ENCODE measurements at regions not wholly inside any gene's neighbourhood (a gene's known extent, or its start where the extent isn't known, plus 50 kb on each side); places are given as distances from the start of the nearest gene placed in this dataset.
A peak's percentile ranks its signal among the peaks of the same experiment; 100 is the strongest.
"Not testable (repeated sequence)": the region's sequence is repeated elsewhere in the genome, so short reads cannot be mapped to it uniquely, and the experiment has no call there.

GRCh38 chr5:116945613-116946382 is 371.2 kb upstream of the SEMA6A start:
- H3K4me3 Mint-ChIP-seq; H3K9me2 ChIP-seq (ENCODE audit: insufficient read depth); ATAC-seq; H4K20me1 ChIP-seq (replicated peaks; ENCODE audit: insufficient read depth); H3K4me3 ChIP-seq; H3K4me2 ChIP-seq; H3K36me3 ChIP-seq (ENCODE audit: insufficient read depth); H3K27me3 Mint-ChIP-seq (ENCODE audit: insufficient read depth, low read depth, poor library complexity); H2AFZ ChIP-seq; H3K79me2 ChIP-seq (replicated peaks; ENCODE audit: insufficient read depth); H3K27me3 ChIP-seq (ENCODE audit: insufficient read depth): not testable (repeated sequence)
- peak; percentile 43 for DNase-seq (ENCODE audit: low spot score)
- Mint-ChIP-seq H3K27ac (peak overlapping the region; percentile 54), H3K4me1 (peaks cover 31% of the 10 kb centered on the region), H3K9me3 (peaks cover 15% of the 10 kb centered on the region; the same call in 2 of the 3 replicates), H3K36me3 (ENCODE audit: low read depth) (peaks cover 16% of the 10 kb centered on the region)
- peak; percentile 87 for TF ChIP-seq NANOG (IDR thresholded peaks at IDR 0.05; ENCODE audit: borderline replicate concordance)
- Histone ChIP-seq H3K27ac (ENCODE audit: low read depth) (peak overlapping the region; percentile 88), H3F3A (replicated peaks; ENCODE audit: low read depth) (0 out of 2 replicates have a peak, but pooled peaks cover 12% of the 10 kb centered on the region), H3K4me1 (ENCODE audit: insufficient read depth) (peaks cover 21% of the 10 kb centered on the region; the same call in 1 of the 2 replicates)

DNA sequence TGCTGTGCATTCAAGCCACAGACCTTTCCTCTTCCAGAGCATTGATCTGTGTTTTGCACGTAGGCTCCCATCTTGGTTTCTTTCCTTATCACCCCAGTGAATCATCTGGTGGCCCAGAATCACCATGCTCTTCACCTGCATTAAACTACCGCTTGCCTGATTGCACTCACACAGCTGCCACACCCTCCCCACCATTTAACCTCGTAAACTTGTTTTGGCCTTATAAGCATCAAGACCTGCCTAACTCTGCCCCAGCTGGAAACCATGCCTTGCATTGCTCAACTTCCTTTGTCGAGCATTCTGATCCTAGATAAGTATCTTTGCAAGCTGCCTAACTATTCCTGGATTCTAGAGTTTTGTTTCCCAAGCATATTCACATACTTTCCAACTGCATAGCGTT is 369.6 kb upstream of the SEMA6A start:
- no peaks in the 10 kb centered on the region for H3K9me2 ChIP-seq (ENCODE audit: insufficient read depth)
- Mint-ChIP-seq H3K36me3 (ENCODE audit: low read depth) (peaks cover 16% of the 10 kb centered on the region), H3K4me1 (peaks cover 39% of the 10 kb centered on the region), H3K27me3 (ENCODE audit: insufficient read depth, low read depth, poor library complexity) (peaks cover 3% of the 10 kb centered on the region), H3K27ac (0 out of 2 replicates have a peak overlapping the region, but pooled peaks have one; percentile 3), H3K4me3 (no peak overlapping the region), H3K9me3 (peaks cover 15% of the 10 kb centered on the region; the same call in 2 of the 3 replicates)
- H3K4me3 ChIP-seq, result no peak overlapping the region
- 0 out of 2 replicates have a peak, but pooled peaks cover 12% of the 10 kb centered on the region for H3F3A ChIP-seq (replicated peaks; ENCODE audit: low read depth)
- H3K27me3 ChIP-seq (ENCODE audit: insufficient read depth), result no peaks in the 10 kb centered on the region
- no peak overlapping the region for H3K4me2 ChIP-seq
- H4K20me1 ChIP-seq (replicated peaks; ENCODE audit: insufficient read depth), result no peaks in the 10 kb centered on the region
- peaks cover 35% of the 10 kb centered on the region for H3K4me1 ChIP-seq (ENCODE audit: insufficient read depth)
- no peaks in the 10 kb centered on the region for H3K79me2 ChIP-seq (replicated peaks; ENCODE audit: insufficient read depth)
- no peak for TF ChIP-seq STAT1 (IDR thresholded peaks at IDR 0.05; ENCODE audit: unreplicated experiment)
- no peaks in the 10 kb centered on the region for H3K36me3 ChIP-seq (ENCODE audit: insufficient read depth)
- H3K27ac ChIP-seq (ENCODE audit: low read depth), result peak overlapping the region; percentile 88
- no peak for ATAC-seq
- DNase-seq (ENCODE audit: low spot score), result peak; percentile 62
- H2AFZ ChIP-seq, result no peak overlapping the region

DNA sequence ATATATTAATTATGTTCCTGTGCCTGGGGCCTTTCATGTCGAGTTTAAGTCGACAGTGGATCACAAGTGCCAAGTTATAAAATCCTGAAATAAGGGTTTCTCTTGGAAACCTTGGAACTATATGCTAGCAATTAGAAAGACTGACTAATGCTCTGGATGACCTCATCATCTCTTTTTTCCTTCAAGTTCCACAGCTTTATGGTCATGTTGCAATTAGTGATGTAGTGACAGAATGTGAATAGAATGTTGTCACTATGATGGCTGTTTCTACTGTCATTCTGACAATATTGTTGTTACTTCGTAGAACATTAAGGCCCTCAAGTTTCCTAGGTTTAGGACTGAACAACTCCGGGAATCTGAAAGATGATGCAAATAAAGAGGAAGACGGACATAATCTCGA is 368.0 kb upstream of the SEMA6A start:
- Mint-ChIP-seq H3K27me3 (ENCODE audit: insufficient read depth, low read depth, poor library complexity) (no peaks in the 10 kb centered on the region), H3K36me3 (ENCODE audit: low read depth) (peaks cover 13% of the 10 kb centered on the region), H3K4me3 (no peak overlapping the region), H3K27ac (no peak overlapping the region), H3K9me3 (peaks cover 13% of the 10 kb centered on the region; the same call in 2 of the 3 replicates), H3K4me1 (peaks cover 48% of the 10 kb centered on the region)
- ATAC-seq (no peak), DNase-seq (ENCODE audit: low spot score) (no peak)
- Histone ChIP-seq H3K27ac (ENCODE audit: low read depth) (no peak overlapping the region), H3K36me3 (ENCODE audit: insufficient read depth) (no peaks in the 10 kb centered on the region), H3K9me2 (ENCODE audit: insufficient read depth) (no peaks in the 10 kb centered on the region), H3K4me3 (no peak overlapping the region), H4K20me1 (replicated peaks; ENCODE audit: insufficient read depth) (no peaks in the 10 kb centered on the region), H3K4me2 (no peak overlapping the region), H3K27me3 (ENCODE audit: insufficient read depth) (no peaks in the 10 kb centered on the region), H2AFZ (no peak overlapping the region), H3K4me1 (ENCODE audit: insufficient read depth) (peaks cover 44% of the 10 kb centered on the region), H3F3A (replicated peaks; ENCODE audit: low read depth) (0 out of 2 replicates have a peak, but pooled peaks cover 13% of the 10 kb centered on the region), H3K79me2 (replicated peaks; ENCODE audit: insufficient read depth) (no peaks in the 10 kb centered on the region)
- TF ChIP-seq ETS1 (IDR thresholded peaks at IDR 0.05) (no peak), ZNF331 (CRISPR knock-in tag; IDR thresholded peaks at IDR 0.05; ENCODE audit: low read depth) (no peak), JUNB (IDR thresholded peaks at IDR 0.05; ENCODE audit: unreplicated experiment) (no peak), ZNF114 (CRISPR knock-in tag; IDR thresholded peaks at IDR 0.05) (no peak), NANOG (IDR thresholded peaks at IDR 0.05; ENCODE audit: borderline replicate concordance) (no peak), POLR2AphosphoS5 (IDR thresholded peaks at IDR 0.05; ENCODE audit: low read depth) (no peak), STAT1 (IDR thresholded peaks at IDR 0.05; ENCODE audit: unreplicated experiment) (no peak)
- TF ChIP-seq, protein P1, sequence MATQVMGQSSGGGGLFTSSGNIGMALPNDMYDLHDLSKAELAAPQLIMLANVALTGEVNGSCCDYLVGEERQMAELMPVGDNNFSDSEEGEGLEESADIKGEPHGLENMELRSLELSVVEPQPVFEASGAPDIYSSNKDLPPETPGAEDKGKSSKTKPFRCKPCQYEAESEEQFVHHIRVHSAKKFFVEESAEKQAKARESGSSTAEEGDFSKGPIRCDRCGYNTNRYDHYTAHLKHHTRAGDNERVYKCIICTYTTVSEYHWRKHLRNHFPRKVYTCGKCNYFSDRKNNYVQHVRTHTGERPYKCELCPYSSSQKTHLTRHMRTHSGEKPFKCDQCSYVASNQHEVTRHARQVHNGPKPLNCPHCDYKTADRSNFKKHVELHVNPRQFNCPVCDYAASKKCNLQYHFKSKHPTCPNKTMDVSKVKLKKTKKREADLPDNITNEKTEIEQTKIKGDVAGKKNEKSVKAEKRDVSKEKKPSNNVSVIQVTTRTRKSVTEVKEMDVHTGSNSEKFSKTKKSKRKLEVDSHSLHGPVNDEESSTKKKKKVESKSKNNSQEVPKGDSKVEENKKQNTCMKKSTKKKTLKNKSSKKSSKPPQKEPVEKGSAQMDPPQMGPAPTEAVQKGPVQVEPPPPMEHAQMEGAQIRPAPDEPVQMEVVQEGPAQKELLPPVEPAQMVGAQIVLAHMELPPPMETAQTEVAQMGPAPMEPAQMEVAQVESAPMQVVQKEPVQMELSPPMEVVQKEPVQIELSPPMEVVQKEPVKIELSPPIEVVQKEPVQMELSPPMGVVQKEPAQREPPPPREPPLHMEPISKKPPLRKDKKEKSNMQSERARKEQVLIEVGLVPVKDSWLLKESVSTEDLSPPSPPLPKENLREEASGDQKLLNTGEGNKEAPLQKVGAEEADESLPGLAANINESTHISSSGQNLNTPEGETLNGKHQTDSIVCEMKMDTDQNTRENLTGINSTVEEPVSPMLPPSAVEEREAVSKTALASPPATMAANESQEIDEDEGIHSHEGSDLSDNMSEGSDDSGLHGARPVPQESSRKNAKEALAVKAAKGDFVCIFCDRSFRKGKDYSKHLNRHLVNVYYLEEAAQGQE (IDR thresholded peaks at IDR 0.05; ENCODE audit: unreplicated experiment), result no peak
- TF ChIP-seq, protein P2, sequence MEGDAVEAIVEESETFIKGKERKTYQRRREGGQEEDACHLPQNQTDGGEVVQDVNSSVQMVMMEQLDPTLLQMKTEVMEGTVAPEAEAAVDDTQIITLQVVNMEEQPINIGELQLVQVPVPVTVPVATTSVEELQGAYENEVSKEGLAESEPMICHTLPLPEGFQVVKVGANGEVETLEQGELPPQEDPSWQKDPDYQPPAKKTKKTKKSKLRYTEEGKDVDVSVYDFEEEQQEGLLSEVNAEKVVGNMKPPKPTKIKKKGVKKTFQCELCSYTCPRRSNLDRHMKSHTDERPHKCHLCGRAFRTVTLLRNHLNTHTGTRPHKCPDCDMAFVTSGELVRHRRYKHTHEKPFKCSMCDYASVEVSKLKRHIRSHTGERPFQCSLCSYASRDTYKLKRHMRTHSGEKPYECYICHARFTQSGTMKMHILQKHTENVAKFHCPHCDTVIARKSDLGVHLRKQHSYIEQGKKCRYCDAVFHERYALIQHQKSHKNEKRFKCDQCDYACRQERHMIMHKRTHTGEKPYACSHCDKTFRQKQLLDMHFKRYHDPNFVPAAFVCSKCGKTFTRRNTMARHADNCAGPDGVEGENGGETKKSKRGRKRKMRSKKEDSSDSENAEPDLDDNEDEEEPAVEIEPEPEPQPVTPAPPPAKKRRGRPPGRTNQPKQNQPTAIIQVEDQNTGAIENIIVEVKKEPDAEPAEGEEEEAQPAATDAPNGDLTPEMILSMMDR (conservative IDR thresholded peaks at IDR 0.05; ENCODE audit: low read depth in 2 of 2), result no peak

All from GM23338 (cell line).